GM11168 (cell line): ENCODE measurements at regions not wholly inside any gene's neighbourhood (a gene's known extent, or its start where the extent isn't known, plus 50 kb on each side); places are given as distances from the start of the nearest gene placed in this dataset.
"Not testable (repeated sequence)": the region's sequence is repeated elsewhere in the genome, so short reads cannot be mapped to it uniquely, and the experiment has no call there.

Experiments used
- in situ Hi-C: fragments of 300-500 bp; cut with MboI; formaldehyde crosslinking; loops from one replicate; pipeline ENCODE4 v1.12.0; 2022; ENCODE audit warnings: low sequenced_read_pairs; ENCODE audit not compliant: unreplicated experiment

- in situ Hi-C loops, result no loop called here
These were observed 833.2 kb upstream of the GYPC start for GRCh38 chr2:125822746-125823145.

- in situ Hi-C loops, result not testable (repeated sequence)
These were observed 830.2 kb upstream of the GYPC start for GRCh38 chr2:125825781-125826180.

GRCh38 chr2:125837128-125837527 is 818.8 kb upstream of the GYPC start:
- in situ Hi-C loops, result no loop called here

GRCh38 chr2:125837611-125838010 is 818.3 kb upstream of the GYPC start:
- in situ Hi-C loops, result no loop called here

- in situ Hi-C loops, result no loop called here
These were observed 816.0 kb upstream of the GYPC start for GRCh38 chr2:125839945-125840344.

GRCh38 chr2:125842041-125842440 is 813.9 kb upstream of the GYPC start:
- in situ Hi-C loops, result no loop called here

GRCh38 chr2:125850541-125850940 is 805.4 kb upstream of the GYPC start:
- in situ Hi-C loops, result no loop called here

GRCh38 chr2:125852364-125852763 is 803.6 kb upstream of the GYPC start:
- in situ Hi-C loops, result no loop called here

GRCh38 chr2:125853626-125854025 is 802.3 kb upstream of the GYPC start:
- in situ Hi-C loops, result no loop called here

GRCh38 chr2:125855204-125855603 is 800.8 kb upstream of the GYPC start:
- in situ Hi-C loops, result no loop called here

GRCh38 chr2:125857971-125858794 is 797.8 kb upstream of the GYPC start:
- in situ Hi-C loops, result no loop called here

- in situ Hi-C loops, result no loop called here
These were observed 794.5 kb upstream of the GYPC start for GRCh38 chr2:125861461-125861860.

- in situ Hi-C loops, result no loop called here
These were observed 788.0 kb upstream of the GYPC start for GRCh38 chr2:125867908-125868307.

- in situ Hi-C loops, result no loop called here
These were observed 785.7 kb upstream of the GYPC start for GRCh38 chr2:125870264-125870663.

GRCh38 chr2:125870746-125871145 is 785.2 kb upstream of the GYPC start:
- in situ Hi-C loops, result no loop called here

- in situ Hi-C loops, result no loop called here
These were observed 781.4 kb upstream of the GYPC start for GRCh38 chr2:125874564-125874963.

GRCh38 chr2:125885340-125885739 is 770.6 kb upstream of the GYPC start:
- in situ Hi-C loops, result no loop called here

GRCh38 chr2:125886153-125886552 is 769.8 kb upstream of the GYPC start:
- in situ Hi-C loops, result no loop called here

GRCh38 chr2:125901278-125901677 is 754.7 kb upstream of the GYPC start:
- in situ Hi-C loops, result no loop called here

- in situ Hi-C loops, result no loop called here
These were observed 729.9 kb upstream of the GYPC start for GRCh38 chr2:125925891-125926546.

- in situ Hi-C loops, result no loop called here
These were observed 720.4 kb upstream of the GYPC start for GRCh38 chr2:125935559-125935958.
